Heart left ventricle (tissue), 16 donors: ENCODE measurements at regions not wholly inside any gene's neighbourhood (a gene's known extent, or its start where the extent isn't known, plus 50 kb on each side); places are given as distances from the start of the nearest gene placed in this dataset.

Experiments
- ATAC-seq, 4 donors: fragments of 200-7000 bp; cut with Tn5 transposase; one replicate each; pipeline ENCODE4 v1.9.1; 2020 to 2022; ENCODE audit warnings: moderate library complexity in 4 of 4, mild to moderate bottlenecking in 3 of 4, moderate number of reproducible peaks in 1 of 4
- DNase-seq, 5 donors: peaks; one replicate each; pipeline ENCODE4 v3.0.0-alpha.2; 2020
- H3K27ac ChIP-seq, 12 donors: fragments of 200-600 bp; sonication (generic) in 4 of 12; one replicate each; pipeline versions ENCODE4 v1.5.0 to v1.8.0; 2016 to 2022; ENCODE audit warnings: mild to moderate bottlenecking in 2 of 12
- H3K27me3 ChIP-seq, 9 donors: fragments of 200-600 bp; sonication (generic) in 2 of 9; one replicate each; pipeline versions ENCODE4 v1.5.1 to v1.8.0; 2016 to 2022; ENCODE audit warnings: mild to moderate bottlenecking in 3 of 9
- H3K36me3 ChIP-seq, 9 donors: fragments of 200-600 bp; sonication (generic) in 2 of 9; one replicate each; pipeline versions ENCODE4 v1.5.0 to v1.8.0; 2018 to 2022; ENCODE audit warnings: mild to moderate bottlenecking in 2 of 9
- H3K4me1 ChIP-seq, 12 donors: fragments of 200-600 bp; sonication (generic) in 4 of 12; one replicate each; pipeline versions ENCODE4 v1.5.0 to v1.8.0; 2016 to 2022; ENCODE audit warnings: mild to moderate bottlenecking in 3 of 12
- H3K4me3 ChIP-seq, 12 donors: fragments of 200-600 bp; sonication (generic) in 4 of 12; one replicate each; pipeline versions ENCODE4 v1.5.0 to v1.8.0; 2017 to 2022; ENCODE audit warnings: mild to moderate bottlenecking in 9 of 12, moderate library complexity in 4 of 12
- H3K9me3 ChIP-seq, 12 donors: fragments of 200-600 bp; sonication (generic) in 4 of 12; one replicate each; pipeline versions ENCODE4 v1.5.0 to v1.8.0; 2016 to 2022; ENCODE audit warnings: mild to moderate bottlenecking in 1 of 12
- POLR2A ChIP-seq, 2 donors: fragments of 450-650 bp; IDR thresholded peaks; one replicate each; pipeline ENCODE4 v1.6.1; 2017; ENCODE audit warnings: antibody characterized with exemption in 2 of 2, mild to moderate bottlenecking in 2 of 2, moderate library complexity in 2 of 2
- WGBS, 4 donors: extraction: QIAGEN DNeasy Blood & Tissue Kit in 2 of 4; methylation state at CpG; one replicate each; pipeline versions ENCODE4 v1.1.5 to v1.1.7; 2013 to 2018; 5-methylcytosine and 5-hydroxymethylcytosine counted together
- intact Hi-C, 10 donors: fragments of 100-400 bp; cut with DNase I; formaldehyde crosslinking; loops; one replicate each; pipeline versions ENCODE4 v1.11.1 to v1.14.2; 2022
- TF ChIP-seq, protein P1 (sequence below), 12 donors: fragments of 200-600 bp; sonication (generic) in 4 of 12; IDR thresholded peaks; one replicate each; pipeline versions ENCODE4 v1.5.0 to v1.8.0; 2018 to 2022; ENCODE audit warnings: antibody characterized with exemption in 12 of 12, mild to moderate bottlenecking in 5 of 12
- donor health status: ischemic (EF 13 %, LVEDD 7.1; RV severe dilation, severe dysfunction).
- donor health status: healthy with polysubstance abuse.
- donor health status: DM: no; HTN: yes; CAD: no.
- donor health status: DM: no; HTN: no; CAD: no.
- donor health status: ischemic (EF 25% LVEDD 6.9; RV normal size, moderate dysfunction).
- donor health status: ischemic (EF 25% LVEDD 5.7; RV mildly dilated, moderate dysfunction).
- donor health status: healthy.
- donor health status: DM: yes; HTN: yes; CAD: no.
- donor health status: ischemic (EF 35%, LVEDD 5.7; RV mildly dilated, moderate dysfunction).
- donor health status: nonischemic (EF 11% LVEDD 7.7; RV severe dilation, severe dysfunction).
- donor health status: DM: yes; HTN: yes; CAD: no.
- donor health status: PGD.
- donor health status: ischemic (EF 29% LVEDD 5.4; RV normal size, mild dysfunction).
- donor health status: nonischemic (EF 23%, LVEDD 6.1; RV moderate dilation, normal function).

DNA sequence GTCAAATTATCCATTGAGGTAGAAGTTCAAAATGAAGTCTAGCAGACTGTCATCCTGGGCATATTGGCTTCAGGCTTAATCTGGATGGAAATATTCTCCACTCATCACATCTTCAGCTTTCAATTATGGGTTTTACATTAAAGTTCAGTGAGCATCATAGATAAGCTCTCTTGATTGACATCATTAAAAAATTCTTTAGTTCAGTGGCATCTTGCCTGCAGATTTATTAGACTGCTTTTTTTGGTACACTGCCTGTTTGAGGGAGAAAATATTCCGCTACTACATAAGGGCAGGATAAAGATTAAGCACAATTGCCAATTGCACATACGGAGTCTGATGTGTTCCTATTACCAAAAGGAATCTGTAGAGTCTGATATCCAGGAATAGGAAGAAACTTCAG, 2353.8 kb downstream of the MAT2B start:
- Histone ChIP-seq H3K9me3 (peaks cover 0 to 10% (median 0%) of the 10 kb centered on the region in 12 donors), H3K4me1 (no peaks in the 10 kb centered on the region), H3K36me3 (no peaks in the 10 kb centered on the region), H3K27me3 (no peaks in the 10 kb centered on the region), H3K4me3 (no peak overlapping the region), H3K27ac (no peak overlapping the region)
- ATAC-seq (no peak), DNase-seq (no peak)
- no peak for TF ChIP-seq POLR2A (IDR thresholded peaks at IDR 0.05)
- intact Hi-C loops, result no loop called here
- WGBS, 4 donors, result 65 to 75% (median 67%) methylated on average over 2 of the region's 2 CpGs

DNA sequence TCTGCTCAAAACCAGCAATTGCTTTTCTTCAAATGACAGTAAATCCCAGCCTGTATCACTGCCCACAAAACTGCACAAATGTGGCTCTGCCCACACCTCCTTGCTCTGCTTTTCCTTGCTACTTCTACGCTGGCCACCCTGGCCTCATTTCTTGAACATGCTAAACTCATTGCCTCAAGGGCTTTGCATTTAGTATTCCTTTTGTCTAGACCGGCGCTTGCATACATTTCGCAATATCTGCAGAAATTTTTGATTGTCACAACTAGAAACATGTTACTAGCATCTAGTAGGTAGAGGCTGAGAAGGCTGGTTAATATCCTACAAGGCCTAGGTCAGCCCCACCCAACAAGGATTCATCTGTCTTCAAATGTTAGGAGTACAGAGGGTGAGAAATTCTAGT, 2357.8 kb downstream of the MAT2B start:
- DNase-seq, result no peak
- no peak for ATAC-seq
- no peak overlapping the region for H3K27ac ChIP-seq
- no peaks in the 10 kb centered on the region for H3K4me1 ChIP-seq
- intact Hi-C loops, result no loop called here
- TF ChIP-seq, protein P1, sequence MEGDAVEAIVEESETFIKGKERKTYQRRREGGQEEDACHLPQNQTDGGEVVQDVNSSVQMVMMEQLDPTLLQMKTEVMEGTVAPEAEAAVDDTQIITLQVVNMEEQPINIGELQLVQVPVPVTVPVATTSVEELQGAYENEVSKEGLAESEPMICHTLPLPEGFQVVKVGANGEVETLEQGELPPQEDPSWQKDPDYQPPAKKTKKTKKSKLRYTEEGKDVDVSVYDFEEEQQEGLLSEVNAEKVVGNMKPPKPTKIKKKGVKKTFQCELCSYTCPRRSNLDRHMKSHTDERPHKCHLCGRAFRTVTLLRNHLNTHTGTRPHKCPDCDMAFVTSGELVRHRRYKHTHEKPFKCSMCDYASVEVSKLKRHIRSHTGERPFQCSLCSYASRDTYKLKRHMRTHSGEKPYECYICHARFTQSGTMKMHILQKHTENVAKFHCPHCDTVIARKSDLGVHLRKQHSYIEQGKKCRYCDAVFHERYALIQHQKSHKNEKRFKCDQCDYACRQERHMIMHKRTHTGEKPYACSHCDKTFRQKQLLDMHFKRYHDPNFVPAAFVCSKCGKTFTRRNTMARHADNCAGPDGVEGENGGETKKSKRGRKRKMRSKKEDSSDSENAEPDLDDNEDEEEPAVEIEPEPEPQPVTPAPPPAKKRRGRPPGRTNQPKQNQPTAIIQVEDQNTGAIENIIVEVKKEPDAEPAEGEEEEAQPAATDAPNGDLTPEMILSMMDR (IDR thresholded peaks at IDR 0.05), result no peak
- TF ChIP-seq POLR2A (IDR thresholded peaks at IDR 0.05), result no peak
- H3K4me3 ChIP-seq, result no peak overlapping the region
- WGBS, 4 donors, result 70 to 87% (median 82%) methylated on average over 4 of the region's 4 CpGs
- no peaks in the 10 kb centered on the region for H3K27me3 ChIP-seq
- H3K36me3 ChIP-seq, result no peaks in the 10 kb centered on the region
- H3K9me3 ChIP-seq, result peaks cover 0 to 8% (median 0%) of the 10 kb centered on the region in 12 donors

DNA sequence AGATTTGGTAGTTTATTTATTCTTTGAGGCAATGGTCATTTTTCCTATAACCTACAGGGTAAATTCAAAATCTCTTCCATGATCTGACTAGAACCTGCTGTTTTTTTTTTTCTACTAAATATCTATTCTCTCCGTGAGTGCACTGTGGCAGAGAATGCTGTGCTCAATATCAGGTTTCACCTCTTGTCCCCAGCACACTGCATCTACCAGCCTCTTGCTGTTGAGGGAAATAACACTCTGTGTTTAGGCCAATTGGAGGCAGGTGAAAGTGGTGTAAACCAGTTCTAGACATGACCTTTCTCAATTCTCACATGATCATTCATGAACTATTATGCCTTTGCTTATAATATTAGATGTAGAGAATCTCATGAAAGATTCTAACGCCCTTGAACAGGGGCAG, 2365.9 kb downstream of the MAT2B start:
- 39 to 56% (median 52%) methylated on average over 2 of the region's 2 CpGs for WGBS, 4 donors
- no peak for ATAC-seq
- H3K4me1 ChIP-seq, result no peaks in the 10 kb centered on the region
- no peaks in the 10 kb centered on the region for H3K36me3 ChIP-seq
- no peaks in the 10 kb centered on the region for H3K27me3 ChIP-seq
- DNase-seq, result no peak
- no peak for TF ChIP-seq POLR2A (IDR thresholded peaks at IDR 0.05)
- intact Hi-C loops, result no loop called here
- peaks cover 0 to 4% (median 0%) of the 10 kb centered on the region in 12 donors for H3K9me3 ChIP-seq
- H3K27ac ChIP-seq, result no peak overlapping the region
- no peak overlapping the region for H3K4me3 ChIP-seq

DNA sequence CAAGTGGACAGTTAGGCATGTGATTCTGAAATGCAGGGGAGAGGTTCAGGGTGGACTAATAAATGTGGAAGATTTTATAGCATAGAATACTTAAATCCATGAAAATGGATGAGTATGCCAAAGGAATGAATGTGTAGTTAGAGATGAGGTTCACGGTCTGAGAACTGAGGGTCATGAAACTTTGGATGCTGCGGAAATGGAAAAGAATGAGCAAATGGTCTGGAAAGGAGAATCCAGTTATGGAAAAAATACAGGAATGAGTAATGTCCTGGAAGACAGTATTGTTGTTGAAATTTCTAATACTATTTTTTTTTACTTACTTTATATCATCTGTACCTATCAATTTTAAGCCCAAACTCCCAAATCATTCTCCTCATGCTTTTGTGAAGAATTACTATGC, 2369.4 kb downstream of the MAT2B start:
- Histone ChIP-seq H3K27me3 (no peaks in the 10 kb centered on the region), H3K9me3 (peaks cover 0 to 4% (median 0%) of the 10 kb centered on the region in 12 donors), H3K4me3 (no peak overlapping the region), H3K4me1 (no peaks in the 10 kb centered on the region), H3K36me3 (no peaks in the 10 kb centered on the region), H3K27ac (no peak overlapping the region)
- ATAC-seq (no peak), DNase-seq (no peak)
- intact Hi-C loops, result no loop called here
- WGBS, 4 donors, result 89 to 95% (median 93%) methylated on average over 2 of the region's 2 CpGs
- TF ChIP-seq, protein P1 (IDR thresholded peaks at IDR 0.05), result no peak
- TF ChIP-seq POLR2A (IDR thresholded peaks at IDR 0.05), result no peak

DNA sequence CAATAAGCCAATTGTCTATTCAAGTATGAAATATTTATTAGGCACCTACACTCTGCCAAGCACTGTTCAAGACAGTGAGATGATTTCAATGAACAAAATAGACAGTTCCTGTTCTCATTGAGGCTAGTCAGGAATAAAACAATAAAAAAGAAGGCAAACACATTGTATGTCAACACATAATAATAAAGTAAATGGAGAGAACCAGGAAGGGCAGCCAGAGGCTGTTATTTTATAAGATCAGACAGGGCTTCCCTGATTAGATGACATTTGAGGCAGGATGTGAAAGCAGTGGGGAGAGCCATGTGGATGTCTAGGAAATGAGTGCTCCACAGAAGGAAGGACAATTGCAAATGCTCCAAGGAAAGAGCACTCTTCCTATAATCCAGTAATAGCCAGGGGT, 2371.1 kb downstream of the MAT2B start:
- H3K36me3 ChIP-seq, result no peaks in the 10 kb centered on the region
- TF ChIP-seq, protein P1 (IDR thresholded peaks at IDR 0.05), result no peak
- no peak for TF ChIP-seq POLR2A (IDR thresholded peaks at IDR 0.05)
- H3K9me3 ChIP-seq, result peaks cover 0 to 4% (median 0%) of the 10 kb centered on the region in 12 donors
- H3K27ac ChIP-seq, result no peak overlapping the region
- H3K27me3 ChIP-seq, result no peaks in the 10 kb centered on the region
- H3K4me1 ChIP-seq, result no peaks in the 10 kb centered on the region
- no peak overlapping the region for H3K4me3 ChIP-seq
- DNase-seq (no peak), ATAC-seq (no peak)
- intact Hi-C loops, result no loop called here
